ENCODE measurements at regions not wholly inside any gene's neighbourhood (a gene's known extent, or its start where the extent isn't known, plus 50 kb on each side); places are given as distances from the start of the nearest gene placed in this dataset.

GRCh38 chr3:8413337-8413926 is 88.2 kb upstream of the LMCD1 start:
- no peaks in the 10 kb centered on the region for H3K9me2 ChIP-seq (ENCODE audit: insufficient read depth, low read length)
- no peaks in the 10 kb centered on the region for H3K27me3 ChIP-seq (ENCODE audit: insufficient read depth, low read depth, low read length)
- H3K36me3 ChIP-seq (ENCODE audit: insufficient read depth, low read length): no peaks in the 10 kb centered on the region
- no peak overlapping the region for H3K9ac ChIP-seq (ENCODE audit: low read length)
- H3K27ac ChIP-seq (ENCODE audit: low read length): no peak overlapping the region
- H3K9me3 ChIP-seq (ENCODE audit: low read length): no peaks in the 10 kb centered on the region
- H3K4me3 ChIP-seq (ENCODE audit: low read length): no peak overlapping the region
- H3K79me2 ChIP-seq (replicated peaks; ENCODE audit: insufficient read depth, low read length): no peaks in the 10 kb centered on the region
- no peaks in the 10 kb centered on the region for H4K20me1 ChIP-seq (ENCODE audit: insufficient read depth)
- TF ChIP-seq SMC3 (conservative IDR thresholded peaks at IDR 0.05; ENCODE audit: poor library complexity) (no peak), EP300 (conservative IDR thresholded peaks at IDR 0.05; ENCODE audit: poor library complexity, severe bottlenecking) (no peak), RAD21 (conservative IDR thresholded peaks at IDR 0.05) (no peak), REST (IDR thresholded peaks at IDR 0.05; ENCODE audit: borderline replicate concordance) (no peak), POLR2AphosphoS5 (IDR thresholded peaks at IDR 0.05) (no peak), TAF1 (IDR thresholded peaks at IDR 0.05; ENCODE audit: low read depth) (no peak), MXI1 (conservative IDR thresholded peaks at IDR 0.05; ENCODE audit: poor library complexity, severe bottlenecking) (no peak), CTCF (IDR thresholded peaks at IDR 0.05; ENCODE audit: poor library complexity, severe bottlenecking) (no peak)
- no peak overlapping the region for H2AFZ ChIP-seq (ENCODE audit: low read depth, low read length)
- no peak overlapping the region for H3K4me2 ChIP-seq (ENCODE audit: low read length)
- no peaks in the 10 kb centered on the region for H3F3A ChIP-seq (ENCODE audit: insufficient read depth, low read length, poor library complexity, severe bottlenecking)

DNA sequence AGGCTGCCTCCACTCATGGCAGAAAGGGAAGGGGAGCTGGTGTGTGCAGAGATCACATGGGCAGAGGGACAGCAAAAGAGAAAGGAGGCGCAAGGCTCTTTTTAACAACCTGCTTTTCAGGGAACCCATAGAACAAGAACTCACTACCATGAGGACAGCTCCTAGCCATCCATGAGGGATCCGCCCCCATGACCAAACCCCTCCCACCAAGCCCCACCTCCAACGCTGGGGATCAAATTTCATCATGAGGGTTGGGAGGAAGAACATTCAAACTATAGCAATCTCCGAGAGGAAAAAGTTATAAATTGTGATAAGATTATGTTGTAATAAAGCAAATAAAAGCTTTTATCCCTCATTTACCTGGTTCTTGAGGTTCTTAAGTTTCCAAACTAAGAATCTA is 84.7 kb upstream of the LMCD1 start:
- no peaks in the 10 kb centered on the region for H3K9me2 ChIP-seq (ENCODE audit: insufficient read depth, low read length)
- H3K27ac ChIP-seq (ENCODE audit: low read length): no peak overlapping the region
- TF ChIP-seq POLR2AphosphoS5 (IDR thresholded peaks at IDR 0.05): no peak
- no peak for TF ChIP-seq REST (IDR thresholded peaks at IDR 0.05; ENCODE audit: borderline replicate concordance)
- no peak for TF ChIP-seq EP300 (conservative IDR thresholded peaks at IDR 0.05; ENCODE audit: poor library complexity, severe bottlenecking)
- no peak for TF ChIP-seq MXI1 (conservative IDR thresholded peaks at IDR 0.05; ENCODE audit: poor library complexity, severe bottlenecking)
- no peak for TF ChIP-seq CTCF (IDR thresholded peaks at IDR 0.05; ENCODE audit: poor library complexity, severe bottlenecking)
- no peak for TF ChIP-seq RAD21 (conservative IDR thresholded peaks at IDR 0.05)
- no peak for TF ChIP-seq SMC3 (conservative IDR thresholded peaks at IDR 0.05; ENCODE audit: poor library complexity)
- TF ChIP-seq EZH2 (IDR thresholded peaks at IDR 0.05; ENCODE audit: borderline replicate concordance, insufficient read depth, low read length, poor library complexity, severe bottlenecking): no peak
- no peak for TF ChIP-seq TAF1 (IDR thresholded peaks at IDR 0.05; ENCODE audit: low read depth)
- H3F3A ChIP-seq (ENCODE audit: insufficient read depth, low read length, poor library complexity, severe bottlenecking): no peaks in the 10 kb centered on the region
- no peaks in the 10 kb centered on the region for H3K36me3 ChIP-seq (ENCODE audit: insufficient read depth, low read length)
- H3K4me2 ChIP-seq (ENCODE audit: low read length): no peak overlapping the region
- H4K20me1 ChIP-seq (ENCODE audit: insufficient read depth): no peaks in the 10 kb centered on the region
- H3K9ac ChIP-seq (ENCODE audit: low read length): no peak overlapping the region
- no peak overlapping the region for H3K4me3 ChIP-seq (ENCODE audit: low read length)
- H3K79me2 ChIP-seq (replicated peaks; ENCODE audit: insufficient read depth, low read length): no peaks in the 10 kb centered on the region
- H2AFZ ChIP-seq (ENCODE audit: low read depth, low read length): no peak overlapping the region
- H3K9me3 ChIP-seq (ENCODE audit: low read length): no peaks in the 10 kb centered on the region
- no peaks in the 10 kb centered on the region for H3K27me3 ChIP-seq (ENCODE audit: insufficient read depth, low read depth, low read length)
